SU-DHL-6 (cell line): ENCODE measurements at regions not wholly inside any gene's neighbourhood (a gene's known extent, or its start where the extent isn't known, plus 50 kb on each side); places are given as distances from the start of the nearest gene placed in this dataset.
"Not testable (repeated sequence)": the region's sequence is repeated elsewhere in the genome, so short reads cannot be mapped to it uniquely, and the experiment has no call there.

Experiments used
- H2AFZ ChIP-seq: fragments of 200-600 bp; sonication (generic); 2 replicates; pipeline ENCODE4 v1.6.1; 2014; ENCODE audit warnings: low read depth, mild to moderate bottlenecking, moderate library complexity, mixed read lengths, antibody characterized with exemption, low read length; ENCODE audit not compliant: severe bottlenecking
- H3F3A ChIP-seq: fragments of 200-600 bp; shearing (Covaris generic); 2 replicates; pipeline ENCODE4 v1.6.0; 2016; ENCODE audit warnings: antibody characterized with exemption, mild to moderate bottlenecking; ENCODE audit not compliant: insufficient read depth
- H3K27ac ChIP-seq: fragments of 200-600 bp; sonication (generic); 2 replicates; pipeline ENCODE4 v1.5.1; 2016; ENCODE audit warnings: low read depth, mild to moderate bottlenecking, low read length, moderate library complexity, mixed read lengths
- H3K27me3 ChIP-seq: fragments of 200-600 bp; sonication (generic), shearing (Covaris generic); 2 replicates; pipeline ENCODE4 v1.6.0; 2014; ENCODE audit warnings: mild to moderate bottlenecking, low read length
- H3K36me3 ChIP-seq: fragments of 200-600 bp; sonication (generic); 2 replicates; pipeline ENCODE4 v1.6.1; 2014; ENCODE audit warnings: mild to moderate bottlenecking, low read length, mixed read lengths
- H3K4me2 ChIP-seq: fragments of 300-600, 200-600 bp; shearing (Covaris generic), sonication (generic); 2 replicates; pipeline ENCODE4 v1.6.0; 2014; ENCODE audit warnings: low read length, low read depth, mild to moderate bottlenecking; ENCODE audit not compliant: poor library complexity, severe bottlenecking
- H3K4me3 ChIP-seq: fragments of 200-600 bp; sonication (generic); 2 replicates; pipeline ENCODE4 v1.5.1; 2014; ENCODE audit warnings: antibody characterized with exemption, low read length, mild to moderate bottlenecking, mixed read lengths; ENCODE audit not compliant: insufficient read depth, poor library complexity, severe bottlenecking
- H3K79me2 ChIP-seq: fragments of 200-600 bp; sonication (generic); 2 replicates; pipeline ENCODE4 v1.6.1; 2014; ENCODE audit warnings: mild to moderate bottlenecking, low read length, moderate library complexity; ENCODE audit not compliant: insufficient read depth
- H3K9ac ChIP-seq: fragments of 200-600 bp; sonication (generic); 2 replicates; pipeline ENCODE4 v1.7.0; 2014; ENCODE audit warnings: mild to moderate bottlenecking, low read length
- H3K9me2 ChIP-seq: fragments of 200-600 bp; sonication (generic); replicated peaks from 2 replicates; pipeline ENCODE4 v1.6.1; 2014; ENCODE audit warnings: low read length; ENCODE audit not compliant: insufficient read depth
- H3K9me3 ChIP-seq: fragments of 200-600 bp; sonication (generic); 2 replicates; pipeline ENCODE4 v1.6.1; 2014; ENCODE audit warnings: low read length, mixed read lengths; ENCODE audit not compliant: insufficient read depth
- H4K20me1 ChIP-seq: fragments of 200-600 bp; sonication (generic); 2 replicates; pipeline ENCODE4 v1.6.1; 2014; ENCODE audit warnings: low read depth, mild to moderate bottlenecking, antibody characterized with exemption, low read length, moderate library complexity, mixed read lengths
- EZH2phosphoT487 ChIP-seq: fragments of 200-600 bp; sonication (generic), shearing (Covaris generic); conservative IDR thresholded peaks from 2 replicates; pipeline ENCODE4 v1.6.1; 2018; ENCODE audit warnings: mild to moderate bottlenecking, antibody characterized with exemption, low read length, moderate library complexity, mixed read lengths
- TF ChIP-seq, protein P1 (sequence below): fragments of 200-600 bp; sonication (generic); IDR thresholded peaks from one replicate; pipeline ENCODE4 v1.5.1; 2017; ENCODE audit warnings: antibody characterized with exemption, mild to moderate bottlenecking, low read length, moderate library complexity; ENCODE audit not compliant: insufficient read depth, poor library complexity, severe bottlenecking

DNA sequence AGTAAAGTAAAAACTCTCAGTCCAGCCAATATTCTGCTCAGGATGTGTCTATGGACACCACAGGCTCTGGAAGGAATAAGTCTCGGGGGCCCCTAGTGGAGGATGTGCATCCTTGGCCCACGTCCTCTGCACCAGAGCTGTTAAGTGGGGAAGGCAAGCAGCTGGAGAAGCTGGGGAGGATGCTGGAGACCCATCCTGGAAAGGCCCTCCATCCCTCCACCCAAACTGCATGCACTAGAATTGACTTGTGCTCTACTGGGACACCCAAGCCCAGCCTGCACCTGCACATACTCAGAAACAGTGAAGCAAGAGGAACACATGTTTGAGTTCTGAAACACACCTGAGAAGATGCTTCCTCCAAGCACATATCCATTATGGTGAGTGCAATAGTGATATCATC lies 307.8 kb downstream of the TSHZ3 start:
- Histone ChIP-seq H3K27me3 (no peaks in the 10 kb centered on the region), H3K9ac (no peak overlapping the region), H3K4me3 (no peak overlapping the region), H4K20me1 (no peaks in the 10 kb centered on the region), H3K4me2 (no peak overlapping the region), H3K36me3 (no peaks in the 10 kb centered on the region), H3K9me3 (no peaks in the 10 kb centered on the region), H2AFZ (no peak overlapping the region), H3K9me2 (no peaks in the 10 kb centered on the region), H3K27ac (no peak overlapping the region), H3K79me2 (no peaks in the 10 kb centered on the region), H3F3A (no peaks in the 10 kb centered on the region)
- TF ChIP-seq, protein P1, sequence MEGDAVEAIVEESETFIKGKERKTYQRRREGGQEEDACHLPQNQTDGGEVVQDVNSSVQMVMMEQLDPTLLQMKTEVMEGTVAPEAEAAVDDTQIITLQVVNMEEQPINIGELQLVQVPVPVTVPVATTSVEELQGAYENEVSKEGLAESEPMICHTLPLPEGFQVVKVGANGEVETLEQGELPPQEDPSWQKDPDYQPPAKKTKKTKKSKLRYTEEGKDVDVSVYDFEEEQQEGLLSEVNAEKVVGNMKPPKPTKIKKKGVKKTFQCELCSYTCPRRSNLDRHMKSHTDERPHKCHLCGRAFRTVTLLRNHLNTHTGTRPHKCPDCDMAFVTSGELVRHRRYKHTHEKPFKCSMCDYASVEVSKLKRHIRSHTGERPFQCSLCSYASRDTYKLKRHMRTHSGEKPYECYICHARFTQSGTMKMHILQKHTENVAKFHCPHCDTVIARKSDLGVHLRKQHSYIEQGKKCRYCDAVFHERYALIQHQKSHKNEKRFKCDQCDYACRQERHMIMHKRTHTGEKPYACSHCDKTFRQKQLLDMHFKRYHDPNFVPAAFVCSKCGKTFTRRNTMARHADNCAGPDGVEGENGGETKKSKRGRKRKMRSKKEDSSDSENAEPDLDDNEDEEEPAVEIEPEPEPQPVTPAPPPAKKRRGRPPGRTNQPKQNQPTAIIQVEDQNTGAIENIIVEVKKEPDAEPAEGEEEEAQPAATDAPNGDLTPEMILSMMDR, result no peak
- no peak for TF ChIP-seq EZH2phosphoT487

DNA sequence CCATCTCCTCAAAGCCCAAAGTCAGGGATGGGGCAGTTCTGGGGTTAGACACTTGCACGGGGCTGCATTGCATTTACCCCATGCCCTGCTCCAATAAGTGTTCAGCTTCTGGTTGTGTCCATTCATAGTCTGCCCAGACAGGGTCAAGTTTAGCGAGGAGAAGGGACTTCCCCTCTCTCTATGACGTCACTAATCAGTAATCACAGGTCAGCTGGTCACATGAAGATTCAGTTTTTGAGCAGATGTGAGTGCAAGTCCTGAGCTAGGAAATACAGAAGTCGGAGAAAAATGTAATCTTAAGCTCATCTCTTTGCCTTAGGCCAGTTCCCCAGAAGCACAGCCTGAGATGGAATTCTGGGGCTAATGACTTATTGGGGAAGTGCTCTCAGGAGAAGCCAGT lies 310.1 kb downstream of the TSHZ3 start:
- H3K27me3 ChIP-seq, result no peaks in the 10 kb centered on the region
- no peaks in the 10 kb centered on the region for H3K9me3 ChIP-seq
- no peaks in the 10 kb centered on the region for H3K9me2 ChIP-seq
- no peak overlapping the region for H3K27ac ChIP-seq
- H3K36me3 ChIP-seq, result no peaks in the 10 kb centered on the region
- TF ChIP-seq, protein P1, result no peak
- TF ChIP-seq EZH2phosphoT487, result no peak
- no peak overlapping the region for H3K4me2 ChIP-seq
- no peaks in the 10 kb centered on the region for H4K20me1 ChIP-seq
- no peaks in the 10 kb centered on the region for H3K79me2 ChIP-seq
- H3K4me3 ChIP-seq, result no peak overlapping the region
- H2AFZ ChIP-seq, result no peak overlapping the region
- H3K9ac ChIP-seq, result no peak overlapping the region
- H3F3A ChIP-seq, result no peaks in the 10 kb centered on the region

GRCh38 chr19:31037286-31037980 lies 311.8 kb downstream of the TSHZ3 start:
- TF ChIP-seq EZH2phosphoT487, result no peak
- TF ChIP-seq, protein P1, result no peak

DNA sequence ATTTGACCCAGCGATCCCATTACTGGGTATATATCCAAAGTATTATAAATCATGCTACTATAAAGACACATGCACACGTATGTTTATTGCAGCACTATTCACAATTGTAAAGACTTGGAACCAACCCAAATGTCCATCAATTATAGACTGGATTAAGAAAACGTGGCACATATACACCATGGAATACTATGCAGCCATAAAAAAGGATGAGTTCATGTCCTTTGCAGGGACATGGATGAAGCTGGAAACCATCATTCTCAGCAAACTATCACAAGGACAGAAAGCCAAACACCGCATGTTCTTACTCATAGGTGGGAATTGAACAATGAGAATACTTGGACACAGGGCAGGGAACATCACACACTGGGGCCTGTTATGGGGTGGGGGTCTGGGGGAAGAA lies 317.8 kb downstream of the TSHZ3 start:
- not testable (repeated sequence) for H4K20me1 ChIP-seq, H3K9ac ChIP-seq, H3K9me2 ChIP-seq, H3K9me3 ChIP-seq, H3K79me2 ChIP-seq, H3K36me3 ChIP-seq, H3F3A ChIP-seq, H2AFZ ChIP-seq, H3K4me3 ChIP-seq, H3K4me2 ChIP-seq, H3K27ac ChIP-seq, H3K27me3 ChIP-seq

More at GRCh38 chr19:31037286-31037980, 311.8 kb downstream of the TSHZ3 start:
- no peak overlapping the region for H3K4me3 ChIP-seq
- no peaks in the 10 kb centered on the region for H4K20me1 ChIP-seq
- no peak overlapping the region for H3K27ac ChIP-seq
- H3K79me2 ChIP-seq, result no peaks in the 10 kb centered on the region
- H3K4me2 ChIP-seq, result no peak overlapping the region
- no peak overlapping the region for H2AFZ ChIP-seq
- no peak overlapping the region for H3K9ac ChIP-seq
- no peaks in the 10 kb centered on the region for H3K9me2 ChIP-seq
- H3F3A ChIP-seq, result no peaks in the 10 kb centered on the region
- no peaks in the 10 kb centered on the region for H3K27me3 ChIP-seq
- no peaks in the 10 kb centered on the region for H3K36me3 ChIP-seq
- H3K9me3 ChIP-seq, result no peaks in the 10 kb centered on the region
